Kidney (tissue), 13 donors: ENCODE measurements at regions not wholly inside any gene's neighbourhood (a gene's known extent, or its start where the extent isn't known, plus 50 kb on each side); places are given as distances from the start of the nearest gene placed in this dataset.

Experiments
- DNase-seq, 5 donors: peaks; one replicate each; pipeline ENCODE4 v3.0.0-alpha.2; 2013 to 2020
- FAIRE-seq: peaks from 2 replicates; lab custom pipeline; 2012; peaks lifted over from hg19 to GRCh38; lab: Jason Lieb, UNC
- H3K27ac ChIP-seq, 2 donors: one replicate each; pipeline ENCODE4 v1.7.0; 2013; ENCODE audit warnings: low read depth in 2 of 2, low read length in 2 of 2, inconsistent platforms in 1 of 2
- H3K27me3 ChIP-seq: one replicate; pipeline ENCODE4 v1.7.1; 2013; ENCODE audit warnings: low read length, inconsistent platforms; ENCODE audit not compliant: control insufficient read depth, insufficient read depth
- H3K36me3 ChIP-seq, 3 donors: one replicate each; pipeline versions ENCODE4 v1.7.0 to v1.7.1; 2013; ENCODE audit warnings: low read length in 3 of 3, control low read depth in 1 of 3, inconsistent platforms in 1 of 3; ENCODE audit not compliant: insufficient read depth in 3 of 3, control insufficient read depth in 2 of 3
- H3K4me1 ChIP-seq, 3 donors: one replicate each; pipeline versions ENCODE4 v1.7.0 to v1.7.1; 2013; ENCODE audit warnings: low read length in 3 of 3, inconsistent platforms in 1 of 3, low read depth in 1 of 3; ENCODE audit not compliant: control insufficient read depth in 2 of 3, insufficient read depth in 2 of 3
- H3K4me3 ChIP-seq, 3 donors: one replicate each; pipeline versions ENCODE4 v1.7.0 to v1.8.1; 2013; ENCODE audit warnings: low read length in 3 of 3, control low read depth in 1 of 3, inconsistent platforms in 1 of 3
- H3K9ac ChIP-seq, 3 donors: one replicate each; pipeline versions ENCODE4 v1.7.0 to v1.7.1; 2013; ENCODE audit warnings: low read length in 3 of 3, control low read depth in 1 of 3, inconsistent platforms in 1 of 3
- H3K9me3 ChIP-seq, 3 donors: one replicate each; pipeline versions ENCODE4 v1.7.0 to v1.7.1; 2013; ENCODE audit warnings: low read length in 3 of 3, control low read depth in 1 of 3, inconsistent platforms in 1 of 3; ENCODE audit not compliant: control insufficient read depth in 2 of 3, insufficient read depth in 1 of 3
- CTCF ChIP-seq: IDR thresholded peaks from 3 replicates; pipeline ENCODE4 v1.5.1; 2012; ENCODE audit warnings: mild to moderate bottlenecking, moderate library complexity, borderline replicate concordance; ENCODE audit not compliant: insufficient read depth; ENCODE audit errors: extremely low read depth
- intact Hi-C: fragments of 100-400 bp; cut with DNase I; formaldehyde crosslinking; loops from one replicate; pipeline ENCODE4 v1.11.1; 2022
- donor health status: control.
- donor health status: control.
- donor health status: control.
- donor health status: control.
- donor health status: control.
- donor health status: DM: yes; HTN: yes; CAD: no.
- donor health status: Normal renal cell carcinoma (clear cell type).

- H3K27me3 ChIP-seq, result no peaks in the 10 kb centered on the region
- intact Hi-C loops, result no loop called here
- H3K36me3 ChIP-seq, result no peaks in the 10 kb centered on the region
- H3K4me3 ChIP-seq, result no peak overlapping the region
- H3K27ac ChIP-seq, result no peak overlapping the region
- TF ChIP-seq CTCF, result no peak
- no peaks in the 10 kb centered on the region for H3K9me3 ChIP-seq
- peaks cover 0 to under 1% (median 0%) of the 10 kb centered on the region in 3 donors for H3K4me1 ChIP-seq
- no peak overlapping the region for H3K9ac ChIP-seq
- FAIRE-seq (no peak), DNase-seq (no peak)
Observed at GRCh38 chr4:175996206-175996605, 69.4 kb upstream of the WDR17 start.

- H3K4me1 ChIP-seq, result peaks cover 0 to 2% (median 0%) of the 10 kb centered on the region in 3 donors
- no peaks in the 10 kb centered on the region for H3K27me3 ChIP-seq
- H3K27ac ChIP-seq, result no peak overlapping the region
- DNase-seq, result no peak
- no peak for FAIRE-seq
- no peaks in the 10 kb centered on the region for H3K9me3 ChIP-seq
- no peak overlapping the region for H3K9ac ChIP-seq
- H3K4me3 ChIP-seq, result no peak overlapping the region
- TF ChIP-seq CTCF, result no peak
- H3K36me3 ChIP-seq, result no peaks in the 10 kb centered on the region
- intact Hi-C loops, result no loop called here
Observed at GRCh38 chr4:175997291-175997690, 68.3 kb upstream of the WDR17 start.

GRCh38 chr4:175998782-175999181 is 66.9 kb upstream of the WDR17 start:
- intact Hi-C loops, result no loop called here
- DNase-seq (peak in 2 of 5 donors; percentile 16 to 35), FAIRE-seq (no peak)

More at GRCh38 chr4:175998782-175999181, 66.9 kb upstream of the WDR17 start:
- Histone ChIP-seq H3K9me3 (no peaks in the 10 kb centered on the region), H3K4me1 (peaks cover 0 to 2% (median 0%) of the 10 kb centered on the region in 3 donors), H3K36me3 (no peaks in the 10 kb centered on the region), H3K27me3 (no peaks in the 10 kb centered on the region), H3K27ac (no peak overlapping the region), H3K9ac (no peak overlapping the region), H3K4me3 (no peak overlapping the region)
- TF ChIP-seq CTCF, result no peak
